GM19025 (cell line): ENCODE measurements at regions not wholly inside any gene's neighbourhood (a gene's known extent, or its start where the extent isn't known, plus 50 kb on each side); places are given as distances from the start of the nearest gene placed in this dataset.

Experiments
- ATAC-seq: cut with Tn5 transposase; IDR thresholded peaks from one replicate; pipeline ENCODE4 v1.9.1; 2021; ENCODE audit warnings: mild to moderate bottlenecking, low read depth, moderate library complexity; ENCODE audit not compliant: unreplicated experiment

GRCh38 chr11:32313477-32313876 lies 121.9 kb downstream of the WT1 start:
- ATAC-seq = no peak

DNA sequence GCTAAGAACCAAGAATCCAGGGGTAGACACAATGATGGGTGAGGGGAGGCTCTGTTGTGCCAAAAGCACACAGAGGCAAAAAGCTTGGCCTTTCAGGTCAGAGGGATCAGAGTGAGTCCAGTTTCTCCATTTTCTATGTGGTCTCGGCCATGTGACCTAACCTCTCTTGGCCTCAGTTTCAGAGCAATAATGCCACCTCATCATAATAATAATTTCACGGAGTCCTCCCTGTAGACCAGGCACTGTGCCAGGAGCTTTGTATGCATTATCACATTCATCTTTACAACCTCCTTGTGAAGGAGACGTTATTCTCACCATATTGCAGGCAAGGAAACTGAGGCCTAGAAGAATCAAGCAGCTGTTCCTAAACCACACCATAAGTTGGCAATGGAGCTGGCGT lies 120.2 kb downstream of the WT1 start:
- ATAC-seq = no peak

DNA sequence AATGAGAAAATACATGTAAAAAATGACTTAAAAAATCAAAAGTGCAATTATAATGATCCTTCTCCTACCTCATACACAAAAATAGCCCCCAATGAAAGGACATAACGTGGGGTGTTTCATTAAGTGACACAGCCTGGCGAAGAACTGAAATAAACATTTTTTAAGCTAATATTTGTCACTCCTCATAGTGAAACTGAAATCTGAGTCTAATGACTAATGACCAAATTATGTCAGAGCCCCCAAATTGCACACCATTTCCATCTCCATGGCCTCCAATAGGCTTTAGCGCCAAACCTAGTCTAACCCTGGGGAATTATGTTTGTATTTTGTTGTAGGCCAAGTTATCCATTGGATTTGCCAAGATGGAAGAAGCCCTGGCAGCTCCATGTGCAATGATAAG lies 119.1 kb downstream of the WT1 start:
- ATAC-seq = no peak

DNA sequence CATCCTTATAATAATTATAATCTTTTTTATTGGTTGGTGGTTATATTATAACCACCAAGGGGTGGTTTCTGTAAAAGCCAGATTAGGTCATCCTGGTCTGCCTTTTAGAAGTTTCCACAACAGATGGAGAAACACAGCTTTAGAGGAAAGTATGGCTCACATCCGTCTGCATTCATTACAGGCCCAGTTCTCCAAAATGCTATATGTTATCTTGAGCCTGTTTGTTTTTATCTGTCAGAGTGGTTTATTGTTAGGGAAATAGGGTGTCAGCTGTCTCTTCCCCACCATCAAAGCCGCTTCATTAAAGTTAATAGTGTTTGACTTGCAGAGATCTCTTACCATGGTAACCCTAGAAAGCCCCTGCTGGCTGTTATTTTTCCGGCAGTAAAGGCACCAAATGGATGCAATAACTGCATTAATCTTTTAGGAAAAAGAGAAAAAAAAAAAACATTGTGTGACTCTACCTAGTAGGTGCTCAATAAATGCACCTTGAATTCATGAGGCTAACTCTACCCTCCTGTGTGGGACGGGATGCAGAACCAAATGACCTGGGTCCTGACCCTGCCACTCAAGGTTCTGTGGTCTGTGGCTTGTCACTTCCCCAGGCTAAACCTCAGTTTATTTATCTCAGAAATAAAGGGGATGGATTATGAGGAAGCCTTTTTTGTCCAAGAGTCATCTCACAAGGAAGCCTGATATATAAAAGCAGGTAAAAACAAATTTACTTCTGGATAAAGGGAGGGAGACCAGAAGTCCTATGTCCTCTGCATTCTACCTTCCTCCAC lies 118.3 kb downstream of the WT1 start:
- no peak for ATAC-seq

DNA sequence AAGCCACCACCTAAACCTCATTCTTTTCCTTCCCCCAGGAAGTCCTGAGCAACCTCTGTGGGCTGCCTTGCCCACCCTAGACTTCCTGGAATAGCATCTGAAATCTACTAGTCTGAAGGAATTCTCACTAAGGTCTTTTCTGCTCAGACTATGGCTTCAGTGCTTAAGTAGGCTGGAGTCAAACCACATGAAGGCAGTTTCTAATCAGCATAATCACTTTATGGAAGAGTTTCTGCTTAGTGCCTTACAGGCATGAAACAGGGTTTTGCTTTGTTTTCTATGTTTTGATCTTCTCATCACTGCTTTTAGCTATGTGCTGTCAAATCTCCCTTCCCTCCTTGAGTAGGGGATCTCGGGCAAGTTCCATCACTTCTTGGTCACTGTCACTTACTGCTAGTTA lies 117.7 kb downstream of the WT1 start:
- ATAC-seq = no peak

DNA sequence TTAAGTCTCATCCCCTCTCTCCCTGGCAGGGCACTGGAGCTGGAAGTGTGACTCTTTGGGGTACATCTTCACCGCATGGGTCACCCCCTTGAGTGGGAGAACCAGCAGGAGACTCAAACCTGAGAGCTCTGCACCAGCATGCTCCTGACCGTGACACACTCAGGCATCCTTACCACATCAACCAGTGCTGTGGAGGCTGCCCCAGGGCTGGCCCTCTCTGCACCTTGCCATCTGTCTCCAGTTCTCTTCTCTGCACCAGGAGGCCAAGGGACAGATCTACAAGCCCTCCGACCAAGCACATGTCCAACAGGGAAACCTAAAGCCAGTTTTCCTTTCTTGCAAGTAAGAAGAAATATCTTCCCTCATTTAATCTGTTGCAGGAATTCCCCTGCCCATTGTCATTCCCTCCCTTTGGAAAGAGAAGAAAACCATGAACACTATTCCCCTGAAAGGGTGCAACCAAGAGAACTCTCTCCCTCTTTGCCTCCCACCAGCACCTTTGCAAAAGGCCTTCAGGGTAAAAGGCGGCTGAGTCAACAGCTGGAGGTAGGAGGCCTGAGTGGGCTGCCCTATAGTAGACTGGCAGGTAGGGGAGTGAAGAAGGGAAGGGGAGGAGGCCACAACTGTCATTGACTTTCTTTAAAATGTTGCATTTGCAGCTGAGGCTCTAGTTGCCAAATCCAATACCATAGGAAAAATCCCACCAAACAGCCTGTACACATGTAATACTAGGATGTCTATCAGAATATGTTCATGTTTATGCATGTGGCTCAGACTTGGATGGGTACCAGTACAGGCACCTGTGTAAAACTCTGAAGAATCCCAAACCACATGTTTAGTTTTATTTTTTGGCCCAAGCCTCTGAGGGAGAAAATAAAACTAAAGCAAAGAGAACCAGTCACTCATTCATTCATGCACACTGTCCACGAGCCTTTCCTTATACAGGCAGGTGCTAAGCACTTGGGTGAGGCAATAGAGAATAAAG lies 117.0 kb downstream of the WT1 start:
- no peak for ATAC-seq

DNA sequence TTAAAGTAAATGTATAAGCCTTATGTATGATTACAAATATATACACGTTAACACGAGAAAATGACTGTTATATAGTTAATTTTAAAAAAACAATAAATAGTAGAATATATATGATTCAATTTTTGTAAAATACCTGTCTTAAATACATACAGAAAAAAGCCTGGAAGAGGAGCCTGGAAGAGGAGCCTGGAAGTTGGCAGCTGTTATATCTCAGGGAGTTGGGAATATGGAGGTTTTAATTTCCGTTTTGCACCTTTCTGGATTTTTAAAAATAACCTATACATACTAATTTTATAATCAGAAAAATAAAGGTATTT lies 111.6 kb downstream of the WT1 start:
- ATAC-seq = no peak

DNA sequence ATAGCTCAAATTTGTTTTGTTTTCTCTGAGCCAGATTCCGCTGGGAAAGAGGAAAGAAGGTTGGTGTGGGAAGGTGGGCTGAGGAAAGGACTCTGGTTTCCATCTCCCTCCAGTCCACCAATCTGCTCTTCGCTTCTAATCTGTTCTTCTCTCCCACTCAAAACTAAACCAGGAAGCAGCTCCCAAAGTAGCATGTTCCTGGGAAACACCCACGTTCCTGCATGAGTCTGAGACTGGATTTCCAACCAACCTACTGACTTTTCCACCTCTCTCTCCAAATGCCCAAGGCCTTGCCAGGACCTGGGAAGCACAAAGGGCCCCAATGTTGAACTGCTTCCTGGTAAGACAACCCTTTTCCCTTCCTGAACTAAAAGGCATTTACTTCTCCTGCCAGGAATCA lies 110.2 kb downstream of the WT1 start:
- ATAC-seq = no peak

DNA sequence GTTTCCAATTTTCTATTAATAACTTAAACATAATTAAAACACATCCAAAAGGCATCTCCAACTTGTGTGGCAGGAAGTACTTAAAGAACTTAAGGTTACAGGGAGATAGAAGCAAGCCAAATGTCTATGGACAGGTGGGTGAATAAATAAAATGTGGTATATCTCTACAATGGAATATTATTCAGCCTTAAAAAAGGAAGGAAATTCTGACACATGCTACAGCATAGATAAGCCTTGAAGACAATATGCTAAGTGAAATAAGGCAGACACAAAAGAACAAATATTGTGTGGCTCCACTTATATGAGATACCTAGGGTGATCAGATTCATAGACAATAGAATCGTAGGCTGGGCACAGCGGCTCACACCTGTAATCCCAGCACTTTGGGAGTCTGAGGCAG lies 109.6 kb downstream of the WT1 start:
- no peak for ATAC-seq

DNA sequence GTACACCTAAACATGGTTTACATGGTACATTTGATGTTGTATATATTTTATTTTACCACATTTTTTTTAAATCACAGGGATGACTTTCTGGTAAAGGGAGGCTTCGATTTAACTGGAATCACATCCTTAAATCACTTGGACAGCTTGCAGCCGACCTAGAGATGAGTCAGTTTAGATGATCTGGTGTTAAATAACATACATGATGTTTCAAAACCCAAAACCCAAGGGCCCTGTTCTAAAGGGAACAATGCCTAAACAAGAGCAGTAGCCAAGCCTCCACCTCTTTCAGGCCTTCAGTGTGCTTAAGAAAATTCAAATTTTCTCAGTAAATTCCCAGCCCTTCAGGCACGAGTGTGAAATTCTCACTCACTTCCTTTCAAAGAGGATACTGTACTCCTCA lies 108.8 kb downstream of the WT1 start:
- ATAC-seq = no peak

DNA sequence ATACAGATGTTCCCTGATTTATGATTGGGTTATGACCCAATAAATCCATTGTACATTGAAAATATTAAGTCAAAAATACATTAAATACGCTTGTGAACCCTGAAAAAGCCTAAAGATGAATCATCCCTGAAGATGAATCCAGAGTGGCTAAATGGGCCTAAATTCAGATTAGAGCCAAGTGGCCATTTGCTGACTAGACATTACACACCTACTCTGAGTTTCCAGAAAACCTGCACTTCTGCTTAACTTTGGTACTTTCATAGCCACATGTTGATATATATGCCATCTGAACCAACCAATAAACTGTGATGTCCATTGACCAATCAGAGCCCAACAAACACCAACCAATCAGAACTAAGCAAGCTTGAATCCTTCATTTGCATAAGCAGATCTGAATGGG lies 106.9 kb downstream of the WT1 start:
- no peak for ATAC-seq

DNA sequence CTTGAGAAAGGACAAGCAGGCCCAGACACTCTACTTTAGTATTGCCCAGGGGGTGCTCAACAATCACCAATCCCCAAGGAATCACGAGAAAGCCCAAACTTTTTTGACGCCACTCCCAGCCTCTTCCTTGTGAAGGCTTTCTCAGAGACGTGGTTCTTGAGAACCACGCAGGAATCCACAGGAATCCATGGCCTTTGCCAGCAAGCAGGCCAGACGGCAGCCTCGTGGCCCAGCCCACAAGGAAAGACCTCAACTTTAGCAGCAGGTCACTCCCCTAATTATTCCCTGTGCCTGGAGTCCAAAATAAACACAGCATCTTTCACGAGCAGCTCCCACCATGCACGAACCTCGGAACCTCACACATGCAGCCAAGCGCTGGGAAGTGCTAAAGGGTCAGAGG lies 104.2 kb downstream of the WT1 start:
- ATAC-seq = no peak

DNA sequence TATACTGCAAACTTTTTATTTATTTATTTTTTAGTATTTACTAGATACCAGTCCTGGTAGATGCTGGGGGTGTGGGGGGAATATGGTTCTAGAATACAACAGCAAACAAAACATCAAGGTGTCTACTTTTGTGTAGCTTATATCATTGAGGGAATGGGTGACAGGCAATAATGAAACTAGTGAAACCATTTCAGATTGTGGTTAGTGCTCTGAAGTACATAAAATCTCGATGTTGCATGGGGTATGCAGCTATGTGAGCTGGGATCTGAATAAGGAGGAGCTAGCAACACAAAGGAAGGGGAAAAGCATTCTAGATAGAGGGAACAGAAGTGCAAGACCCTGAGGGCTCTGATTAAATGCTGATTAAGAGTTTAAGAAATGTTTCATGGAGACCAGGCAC lies 103.5 kb downstream of the WT1 start:
- ATAC-seq = no peak

DNA sequence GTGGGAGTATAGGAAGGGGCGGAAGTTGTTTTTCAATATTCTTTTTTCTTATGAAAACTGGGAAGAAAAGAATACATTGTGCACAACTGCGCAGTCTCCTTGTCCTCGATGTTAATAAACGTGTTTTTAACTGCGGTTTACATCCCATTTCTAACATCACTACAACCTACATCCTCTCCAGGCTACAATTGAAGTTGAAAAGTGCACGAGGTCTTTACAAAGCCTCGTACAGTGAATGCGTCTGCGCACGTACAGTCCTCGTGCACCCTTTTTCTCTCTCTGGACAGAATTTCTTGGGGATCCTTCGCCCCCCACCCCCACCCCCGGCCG lies 102.4 kb downstream of the WT1 start:
- ATAC-seq = no peak

GRCh38 chr11:32333320-32333991 lies 101.9 kb downstream of the WT1 start:
- ATAC-seq = no peak

DNA sequence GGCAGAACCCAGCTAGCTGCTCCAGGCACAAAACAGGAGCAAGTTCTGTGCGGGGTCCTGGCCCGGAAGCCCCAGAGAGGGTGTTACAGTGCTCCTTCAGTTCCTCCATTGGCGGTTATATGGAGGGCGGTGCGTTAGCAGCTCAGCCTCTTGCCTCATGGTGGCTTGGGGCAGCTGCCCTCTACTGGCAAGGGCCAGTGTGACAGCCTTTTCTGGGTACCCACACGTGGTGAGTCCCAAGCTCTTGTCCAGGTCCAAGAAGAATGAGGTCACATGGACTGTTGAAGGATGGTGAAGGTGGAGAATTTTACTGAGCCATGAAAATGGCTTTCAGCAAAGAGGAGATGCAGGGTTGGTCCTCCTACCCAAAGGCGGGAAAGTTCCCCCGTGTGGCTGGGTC lies 100.5 kb downstream of the WT1 start:
- no peak for ATAC-seq
